Ishikawa (cell line): ENCODE measurements at regions not wholly inside any gene's neighbourhood (a gene's known extent, or its start where the extent isn't known, plus 50 kb on each side); places are given as distances from the start of the nearest gene placed in this dataset.

Experiments used
- CREB1 ChIP-seq: IDR thresholded peaks from 2 replicates; pipeline ENCODE4 v1.6.1; 2012; ENCODE audit warnings: low read depth
- FOXM1 ChIP-seq: IDR thresholded peaks from 2 replicates; pipeline ENCODE4 v1.6.1; 2012; ENCODE audit warnings: low read depth, borderline replicate concordance
- RAD21 ChIP-seq: IDR thresholded peaks from 2 replicates; pipeline ENCODE4 v1.6.1; 2012; ENCODE audit warnings: low read depth

GRCh38 chr10:129345763-129346162, 121.3 kb upstream of the MGMT start:
- TF ChIP-seq FOXM1: no peak
- TF ChIP-seq CREB1: no peak
- no peak for TF ChIP-seq RAD21
